Colonic mucosa (tissue), 4 donors: ENCODE measurements at regions not wholly inside any gene's neighbourhood (a gene's known extent, or its start where the extent isn't known, plus 50 kb on each side); places are given as distances from the start of the nearest gene placed in this dataset.
"Not testable (repeated sequence)": the region's sequence is repeated elsewhere in the genome, so short reads cannot be mapped to it uniquely, and the experiment has no call there.

Experiments
- DNase-seq: peaks from one replicate; pipeline ENCODE4 v3.0.0-alpha.2; 2020
- H3K27ac ChIP-seq: fragments of 200-600 bp; one replicate; pipeline ENCODE4 v1.8.0; 2021
- H3K27me3 ChIP-seq: fragments of 200-600 bp; one replicate; pipeline ENCODE4 v1.8.0; 2021
- H3K36me3 ChIP-seq: fragments of 200-600 bp; one replicate; pipeline ENCODE4 v1.8.0; 2021
- H3K4me1 ChIP-seq: fragments of 200-600 bp; one replicate; pipeline ENCODE4 v1.8.0; 2021; ENCODE audit warnings: mild to moderate bottlenecking
- H3K4me3 ChIP-seq: fragments of 200-600 bp; one replicate; pipeline ENCODE4 v1.8.0; 2021
- H3K9ac ChIP-seq, 2 donors: one replicate each; pipeline ENCODE4 v1.7.0; 2013; ENCODE audit warnings: control low read depth in 2 of 2, low read depth in 2 of 2, low read length in 2 of 2
- H3K9me3 ChIP-seq: fragments of 200-600 bp; one replicate; pipeline ENCODE4 v1.8.0; 2021
- CTCF ChIP-seq: fragments of 200-600 bp; IDR thresholded peaks from one replicate; pipeline ENCODE4 v1.8.0; 2022; ENCODE audit warnings: antibody characterized with exemption, mild to moderate bottlenecking
- intact Hi-C: fragments of 100-400 bp; cut with DNase I; formaldehyde crosslinking; loops from one replicate; pipeline ENCODE4 v1.14.1; 2022
- donor health status: healthy.
- donor health status: DM: no; HTN: no; CAD: no.
- donor health status: DM: no; HTN: no; CAD: no.

- Histone ChIP-seq H3K36me3 (no peaks in the 10 kb centered on the region), H3K27ac (no peak overlapping the region), H3K4me3 (no peak overlapping the region), H3K27me3 (no peaks in the 10 kb centered on the region), H3K9me3 (no peaks in the 10 kb centered on the region), H3K4me1 (no peaks in the 10 kb centered on the region), H3K9ac (no peak overlapping the region)
- intact Hi-C loops: no loop called here
- TF ChIP-seq CTCF: no peak
- DNase-seq: no peak
Measured at GRCh38 chr18:8910186-8910822, 192.2 kb upstream of the NDUFV2 start.

- Histone ChIP-seq H3K4me1 (no peaks in the 10 kb centered on the region), H3K27me3 (no peaks in the 10 kb centered on the region), H3K4me3 (no peak overlapping the region), H3K9me3 (no peaks in the 10 kb centered on the region), H3K36me3 (no peaks in the 10 kb centered on the region), H3K27ac (no peak overlapping the region), H3K9ac (no peak overlapping the region)
- no peak for TF ChIP-seq CTCF
- DNase-seq: no peak
- intact Hi-C loops: no loop called here
Measured at GRCh38 chr18:8910843-8911242, 191.7 kb upstream of the NDUFV2 start.

DNA sequence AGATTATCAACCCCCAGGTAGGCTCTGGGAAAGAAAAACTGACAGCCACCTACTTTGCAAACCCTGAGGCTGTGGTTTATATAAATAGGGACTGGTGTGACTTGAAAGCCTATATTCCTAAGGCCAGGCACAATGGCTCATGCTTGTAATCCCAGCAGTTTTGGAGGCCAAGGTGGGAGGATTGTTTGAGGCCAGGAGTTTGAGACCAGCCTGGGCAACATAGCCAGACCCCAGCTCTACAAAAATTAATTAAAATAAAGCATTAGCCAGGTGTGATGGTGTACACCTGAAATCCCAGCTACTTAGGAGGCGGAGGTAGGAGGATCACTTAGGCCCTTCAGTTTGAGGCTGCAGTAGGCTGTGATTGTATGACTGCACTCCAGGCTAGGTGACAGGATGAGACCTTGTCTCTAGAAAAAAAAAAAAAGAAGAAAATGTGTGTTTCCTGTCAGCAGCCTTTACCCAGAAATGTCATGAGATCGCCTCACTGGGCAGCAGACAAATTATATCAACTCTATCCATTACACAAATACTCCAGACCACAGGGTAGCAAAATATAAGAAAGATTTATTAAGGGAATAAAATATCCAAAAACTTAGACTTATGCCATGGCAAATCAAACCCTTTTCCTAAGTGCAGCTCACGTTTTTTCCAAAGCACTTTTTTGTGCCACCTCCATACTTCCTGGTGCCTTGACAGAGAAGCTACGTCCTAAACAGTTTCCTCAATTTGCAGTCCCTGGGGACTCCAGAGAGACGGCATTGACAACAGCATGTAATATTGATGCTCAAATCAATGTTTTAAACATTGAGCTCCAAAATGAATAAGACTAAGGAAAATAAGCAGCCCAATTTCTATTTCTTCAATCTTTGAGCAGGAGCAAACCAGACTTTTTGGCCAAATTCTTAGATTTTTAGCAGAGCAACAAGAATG, 190.8 kb upstream of the NDUFV2 start:
- no peaks in the 10 kb centered on the region for H3K36me3 ChIP-seq
- H3K27me3 ChIP-seq: no peaks in the 10 kb centered on the region
- H3K4me3 ChIP-seq: no peak overlapping the region
- no peaks in the 10 kb centered on the region for H3K4me1 ChIP-seq
- DNase-seq: no peak
- H3K9me3 ChIP-seq: no peaks in the 10 kb centered on the region
- intact Hi-C loops: no loop called here
- no peak overlapping the region for H3K27ac ChIP-seq
- no peak for TF ChIP-seq CTCF
- H3K9ac ChIP-seq: no peak overlapping the region

GRCh38 chr18:8912348-8913326, 189.9 kb upstream of the NDUFV2 start:
- DNase-seq: no peak
- Histone ChIP-seq H3K4me1 (no peaks in the 10 kb centered on the region), H3K27ac (no peak overlapping the region), H3K9ac (no peak overlapping the region), H3K4me3 (no peak overlapping the region), H3K9me3 (no peaks in the 10 kb centered on the region), H3K36me3 (no peaks in the 10 kb centered on the region), H3K27me3 (no peaks in the 10 kb centered on the region)
- TF ChIP-seq CTCF: no peak
- intact Hi-C loops: no loop called here

- DNase-seq, H3K36me3 ChIP-seq, H3K4me3 ChIP-seq, H3K9ac ChIP-seq, H3K4me1 ChIP-seq, H3K27ac ChIP-seq, intact Hi-C loops, H3K27me3 ChIP-seq, H3K9me3 ChIP-seq: not testable (repeated sequence)
Measured at GRCh38 chr18:8913606-8914403, 188.7 kb upstream of the NDUFV2 start.

GRCh38 chr18:8914404-8915264, 187.9 kb upstream of the NDUFV2 start:
- H3K36me3 ChIP-seq, H3K4me1 ChIP-seq, H3K4me3 ChIP-seq, DNase-seq, intact Hi-C loops, H3K27ac ChIP-seq, H3K27me3 ChIP-seq, H3K9me3 ChIP-seq, H3K9ac ChIP-seq: not testable (repeated sequence)

GRCh38 chr18:8920856-8921787, 181.4 kb upstream of the NDUFV2 start:
- H3K27ac ChIP-seq, DNase-seq, H3K27me3 ChIP-seq, H3K36me3 ChIP-seq, intact Hi-C loops, H3K9ac ChIP-seq, H3K4me3 ChIP-seq, H3K4me1 ChIP-seq, H3K9me3 ChIP-seq: not testable (repeated sequence)
